Urinary bladder (tissue), 3 donors: ENCODE measurements at regions not wholly inside any gene's neighbourhood (a gene's known extent, or its start where the extent isn't known, plus 50 kb on each side); places are given as distances from the start of the nearest gene placed in this dataset.
"Not testable (repeated sequence)": the region's sequence is repeated elsewhere in the genome, so short reads cannot be mapped to it uniquely, and the experiment has no call there.

Source experiments
- DNase-seq: peaks from one replicate; pipeline ENCODE4 v3.0.0-alpha.2; 2015; ENCODE audit errors: extremely low spot score
- H3K27ac ChIP-seq: one replicate; pipeline ENCODE4 v1.5.1; 2013; ENCODE audit warnings: low read depth, mild to moderate bottlenecking, moderate library complexity
- H3K36me3 ChIP-seq: one replicate; pipeline ENCODE4 v1.6.1; 2013; ENCODE audit warnings: mild to moderate bottlenecking, moderate library complexity; ENCODE audit not compliant: insufficient read depth
- H3K4me1 ChIP-seq: one replicate; pipeline ENCODE4 v1.6.1; 2013; ENCODE audit warnings: mild to moderate bottlenecking, moderate library complexity; ENCODE audit not compliant: insufficient read depth
- H3K4me3 ChIP-seq: one replicate; pipeline ENCODE4 v1.5.1; 2013; ENCODE audit warnings: low read depth, low read length
- WGBS: extraction: QIAGEN DNeasy Blood & Tissue Kit; methylation state at CpG from one replicate; pipeline ENCODE4 v1.1.7; 2013; 5-methylcytosine and 5-hydroxymethylcytosine counted together
- donor health status: healthy with polysubstance abuse.
- donor health status: healthy.

DNA sequence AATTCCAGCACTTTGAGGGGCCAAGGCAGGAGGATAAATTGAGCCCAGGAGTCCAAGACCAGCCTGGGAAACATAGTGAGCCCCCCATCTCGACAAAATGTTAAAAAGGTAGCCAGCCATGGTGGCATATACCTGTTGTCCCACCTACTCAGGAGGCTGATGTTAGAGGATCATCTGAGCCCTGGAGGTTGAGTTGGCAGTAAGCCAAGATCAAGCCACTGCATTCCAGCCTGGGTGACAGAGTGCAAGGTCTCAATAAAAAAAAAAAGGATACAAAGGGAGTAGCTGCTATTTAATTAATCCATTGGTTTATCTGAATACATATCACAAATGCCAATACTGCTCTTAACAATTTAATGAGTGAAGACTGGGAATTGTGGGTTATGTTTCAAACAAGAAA is 327.8 kb downstream of the CPS1 start:
- no peak overlapping the region for H3K27ac ChIP-seq
- H3K4me1 ChIP-seq: no peaks in the 10 kb centered on the region
- no peaks in the 10 kb centered on the region for H3K36me3 ChIP-seq
- H3K4me3 ChIP-seq: no peak overlapping the region
- DNase-seq: no peak
- 75% methylated on average over 1 of the region's 1 CpG for WGBS

DNA sequence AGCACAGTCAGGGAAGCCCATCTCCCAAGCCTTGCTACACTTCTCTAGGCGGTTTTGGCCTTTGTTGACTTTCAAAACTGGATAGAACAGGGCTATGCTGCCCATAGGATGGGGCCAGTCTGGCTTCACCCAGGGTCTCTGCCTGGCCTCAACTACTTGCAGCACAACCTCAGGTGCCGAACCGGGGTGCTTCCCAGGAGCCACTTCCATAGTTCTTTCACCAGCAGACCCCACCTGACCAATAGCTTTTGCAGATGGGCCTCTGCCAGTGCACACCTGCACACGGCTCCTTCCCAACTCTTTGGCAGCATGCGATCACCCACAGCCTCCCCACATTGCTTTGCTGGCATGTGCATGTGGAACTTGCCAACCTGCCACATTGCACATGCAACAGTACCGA is 331.6 kb downstream of the CPS1 start:
- WGBS: 87% methylated on average over 6 of the region's 6 CpGs
- H3K4me1 ChIP-seq: no peaks in the 10 kb centered on the region
- no peak overlapping the region for H3K4me3 ChIP-seq
- DNase-seq: no peak
- no peak overlapping the region for H3K27ac ChIP-seq
- no peaks in the 10 kb centered on the region for H3K36me3 ChIP-seq

DNA sequence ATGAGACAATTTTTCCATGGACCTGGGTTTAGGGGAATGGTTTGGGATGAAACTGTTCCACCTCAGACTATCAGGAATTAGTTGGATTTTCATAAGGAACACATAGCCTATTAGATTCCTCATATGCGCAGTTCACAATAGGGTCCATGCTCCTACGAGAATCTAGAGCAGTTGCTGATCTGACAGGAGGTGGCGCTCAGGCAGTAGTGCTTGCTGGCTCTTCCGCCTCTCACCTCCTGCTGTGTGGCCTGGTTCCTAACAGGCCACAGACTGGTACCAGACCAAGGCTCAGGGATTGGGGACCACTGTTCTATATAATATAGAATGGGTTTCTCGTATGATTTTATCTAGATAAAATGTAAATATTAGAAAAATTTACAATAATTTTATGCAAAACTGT is 338.7 kb downstream of the CPS1 start:
- Histone ChIP-seq H3K27ac (no peak overlapping the region), H3K4me3 (no peak overlapping the region), H3K4me1 (no peaks in the 10 kb centered on the region), H3K36me3 (no peaks in the 10 kb centered on the region)
- DNase-seq: no peak
- WGBS: 74% methylated on average over 5 of the region's 5 CpGs

DNA sequence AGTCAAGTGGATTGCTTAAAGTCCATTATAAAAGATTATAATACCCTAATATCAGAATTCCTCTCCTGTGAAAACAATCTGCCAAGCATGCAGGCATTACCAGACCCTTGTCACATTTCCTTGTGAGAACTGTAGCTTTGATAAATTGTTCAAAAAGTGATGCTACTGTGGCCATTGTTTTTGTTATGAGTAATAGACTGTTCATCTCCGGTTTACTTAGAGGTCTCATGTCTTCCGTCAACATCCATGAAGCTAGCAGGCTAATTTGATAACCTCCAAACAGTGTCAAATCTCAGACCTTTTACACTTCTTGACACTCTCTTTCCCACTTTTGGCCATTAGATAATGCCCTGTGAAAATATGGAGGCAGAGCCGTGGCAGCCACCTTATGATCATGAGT is 342.7 kb downstream of the CPS1 start:
- 88% methylated on average over 3 of the region's 3 CpGs for WGBS

DNA sequence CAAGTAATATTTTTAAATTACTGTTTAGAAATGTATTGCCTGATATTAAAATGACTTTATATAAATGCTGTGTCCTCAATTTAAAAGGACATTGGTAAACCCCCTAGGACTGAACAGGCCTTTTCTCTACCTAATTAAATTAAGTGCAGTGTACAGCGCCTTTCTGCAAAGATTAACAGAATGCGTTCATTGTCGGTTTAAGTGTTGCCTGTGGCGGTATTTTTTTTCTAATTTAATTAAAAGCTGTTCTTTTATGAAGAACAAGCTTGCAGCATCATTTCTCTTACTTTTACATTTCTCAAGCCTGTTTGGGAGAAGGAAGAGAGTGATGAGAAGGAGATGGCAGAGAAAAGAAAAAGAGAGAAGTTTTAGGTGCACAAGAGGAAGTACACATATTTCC is 344.9 kb downstream of the CPS1 start:
- no peak overlapping the region for H3K4me3 ChIP-seq
- no peak overlapping the region for H3K27ac ChIP-seq
- no peaks in the 10 kb centered on the region for H3K4me1 ChIP-seq
- no peaks in the 10 kb centered on the region for H3K36me3 ChIP-seq
- DNase-seq: no peak
- 88% methylated on average over 4 of the region's 4 CpGs for WGBS

More for the DNA sequence above, 342.7 kb downstream of the CPS1 start:
- no peak for DNase-seq
- no peaks in the 10 kb centered on the region for H3K36me3 ChIP-seq
- H3K4me3 ChIP-seq: no peak overlapping the region
- no peaks in the 10 kb centered on the region for H3K4me1 ChIP-seq
- no peak overlapping the region for H3K27ac ChIP-seq

DNA sequence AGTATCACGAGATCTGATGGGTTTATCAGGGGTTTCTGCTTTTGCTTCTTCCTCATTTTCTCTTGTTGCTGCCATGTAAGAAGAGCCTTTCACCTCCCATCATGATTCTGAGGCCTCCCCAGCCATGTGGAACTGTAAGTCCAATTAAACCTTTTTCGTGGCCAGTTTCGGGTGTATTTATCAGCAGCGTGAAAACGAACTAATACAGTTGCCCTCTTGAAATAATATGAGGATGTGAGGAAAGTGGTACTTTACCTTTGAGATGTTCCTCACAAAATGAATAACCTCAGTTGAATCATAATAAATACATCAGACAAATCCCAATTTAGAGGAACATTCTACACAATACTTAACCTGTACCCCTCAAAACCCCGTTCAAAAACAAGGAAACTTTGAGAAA is 356.4 kb downstream of the CPS1 start:
- Histone ChIP-seq H3K36me3 (no peaks in the 10 kb centered on the region), H3K4me3 (no peak overlapping the region), H3K27ac (no peak overlapping the region), H3K4me1 (no peaks in the 10 kb centered on the region)
- no peak for DNase-seq
- WGBS: 87% methylated on average over 6 of the region's 6 CpGs

DNA sequence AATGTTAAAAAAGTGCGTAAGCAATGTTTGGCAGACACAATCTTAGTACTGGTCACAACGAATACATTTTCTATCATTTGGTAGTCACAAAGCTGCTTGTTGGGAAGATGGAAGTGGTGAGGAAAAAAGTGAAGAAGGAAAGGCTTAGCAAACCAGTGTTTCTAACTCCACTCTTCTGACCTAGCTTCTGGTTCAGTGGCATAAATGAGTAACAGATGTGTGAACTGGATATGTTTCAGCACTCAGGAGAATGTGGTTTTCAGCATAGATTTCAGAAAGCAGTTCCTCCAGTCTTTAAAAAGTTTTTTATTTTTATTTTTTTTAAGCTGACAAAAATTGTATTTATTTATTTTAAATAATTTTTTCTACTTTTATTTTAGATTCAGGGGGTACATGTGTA is 357.1 kb downstream of the CPS1 start:
- Histone ChIP-seq H3K4me3 (no peak overlapping the region), H3K36me3 (no peaks in the 10 kb centered on the region), H3K4me1 (no peaks in the 10 kb centered on the region), H3K27ac (no peak overlapping the region)
- WGBS: 37% methylated on average over 2 of the region's 2 CpGs
- DNase-seq: no peak

DNA sequence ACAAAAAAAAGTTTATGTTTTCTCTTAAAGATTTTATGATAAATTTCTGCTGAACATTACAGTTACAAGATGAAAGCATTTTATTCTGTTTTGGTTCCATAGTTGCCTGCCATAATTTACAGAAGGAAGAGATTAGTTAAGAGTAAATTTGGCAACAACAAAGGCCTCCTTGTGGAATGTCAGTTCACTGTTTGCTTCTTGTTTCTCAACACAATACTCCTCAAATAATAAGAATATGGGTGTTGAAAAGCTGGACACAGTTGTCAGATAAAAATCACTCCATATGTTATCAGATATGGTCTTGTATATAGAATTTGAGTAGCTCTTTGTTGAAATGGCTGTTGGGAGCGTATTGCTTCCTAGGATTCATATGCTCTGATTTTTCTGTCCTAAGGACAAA is 359.5 kb downstream of the CPS1 start:
- DNase-seq: no peak
- no peaks in the 10 kb centered on the region for H3K36me3 ChIP-seq
- no peak overlapping the region for H3K4me3 ChIP-seq
- WGBS: 58% methylated on average over 1 of the region's 1 CpG
- H3K27ac ChIP-seq: no peak overlapping the region
- H3K4me1 ChIP-seq: no peaks in the 10 kb centered on the region

DNA sequence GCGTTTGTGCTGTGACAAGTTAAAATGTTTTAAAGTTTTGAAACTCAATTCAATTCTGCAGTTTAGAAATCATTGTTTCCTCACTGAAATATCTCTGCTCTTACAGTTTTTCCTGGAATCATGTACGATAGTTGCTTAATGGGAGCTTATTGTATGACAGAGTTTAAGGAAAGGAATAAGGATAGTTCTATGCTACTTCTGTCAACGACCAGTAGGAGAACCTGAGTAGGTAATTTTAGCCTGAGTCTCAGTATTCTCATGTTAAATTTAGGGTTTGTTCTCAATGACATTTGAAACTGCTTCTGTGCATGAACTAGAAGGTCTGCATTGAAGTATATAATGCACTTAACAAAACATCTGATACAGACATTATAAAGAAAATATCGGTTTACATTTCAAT is 361.1 kb downstream of the CPS1 start:
- 75% methylated on average over 4 of the region's 4 CpGs for WGBS
- Histone ChIP-seq H3K36me3 (no peaks in the 10 kb centered on the region), H3K4me1 (no peaks in the 10 kb centered on the region), H3K4me3 (no peak overlapping the region), H3K27ac (no peak overlapping the region)
- no peak for DNase-seq

DNA sequence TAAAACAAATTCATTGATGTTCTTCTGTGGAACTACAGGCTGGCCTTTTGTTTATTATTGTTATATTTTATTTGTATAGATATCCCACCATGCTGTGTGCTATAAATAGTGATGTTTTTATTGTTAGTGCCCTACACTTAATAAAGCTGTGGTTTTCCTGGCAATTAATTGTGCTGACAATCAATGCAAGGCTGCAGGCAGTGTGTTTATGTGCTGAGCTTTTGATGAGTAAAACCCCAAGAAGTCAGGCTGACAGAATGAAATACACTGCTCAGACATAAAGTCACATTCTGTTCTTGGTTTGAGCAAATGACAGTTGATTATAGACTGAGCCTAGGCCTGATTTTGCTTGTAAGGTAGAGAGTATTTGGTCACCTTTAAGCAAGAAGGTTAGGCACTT is 362.7 kb downstream of the CPS1 start:
- no peak overlapping the region for H3K4me3 ChIP-seq
- H3K27ac ChIP-seq: no peak overlapping the region
- no peaks in the 10 kb centered on the region for H3K4me1 ChIP-seq
- no peaks in the 10 kb centered on the region for H3K36me3 ChIP-seq
- DNase-seq: no peak

DNA sequence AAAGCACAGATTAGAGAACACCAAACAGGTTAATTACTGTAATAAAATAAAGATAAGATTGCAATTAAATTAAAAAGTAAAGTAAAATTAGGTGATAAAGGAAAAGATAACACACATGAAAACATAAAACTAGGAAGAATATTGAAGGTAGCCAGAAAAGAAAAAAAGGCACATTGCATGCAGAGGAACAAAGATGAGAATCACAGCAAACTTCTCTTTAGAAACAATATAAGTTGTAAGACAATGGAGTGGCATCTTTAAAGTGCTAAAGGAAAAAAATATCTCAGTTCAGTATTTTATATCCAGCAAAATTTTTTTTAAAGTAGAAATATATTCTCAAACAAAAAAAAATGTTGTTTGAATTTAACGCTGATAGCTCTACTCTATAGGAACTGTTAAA is 366.0 kb downstream of the CPS1 start:
- Histone ChIP-seq H3K4me1 (no peaks in the 10 kb centered on the region), H3K4me3 (no peak overlapping the region), H3K27ac (no peak overlapping the region), H3K36me3 (no peaks in the 10 kb centered on the region)
- no peak for DNase-seq
- 100% methylated on average over 1 of the region's 1 CpG for WGBS

DNA sequence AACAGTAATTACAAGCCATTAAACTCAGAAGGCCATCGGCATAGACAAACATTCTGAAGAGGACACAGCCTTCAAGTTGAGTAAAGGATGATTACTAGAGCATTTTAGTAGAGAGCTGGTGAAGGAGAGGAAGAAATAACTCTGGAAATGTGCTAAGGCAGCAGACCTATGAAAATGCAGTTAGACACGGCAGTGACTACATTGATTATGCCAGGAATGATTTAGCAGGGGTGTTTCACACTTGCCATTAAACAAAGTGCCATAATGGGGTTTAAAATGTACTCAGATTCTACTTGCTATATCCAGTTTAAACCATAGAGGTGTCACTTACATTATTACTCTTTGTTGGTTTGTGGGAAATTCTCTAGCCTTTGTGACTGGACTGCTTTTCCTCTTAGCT is 372.3 kb downstream of the CPS1 start:
- no peak for DNase-seq
- H3K27ac ChIP-seq: no peak overlapping the region
- no peaks in the 10 kb centered on the region for H3K4me1 ChIP-seq
- 62% methylated on average over 2 of the region's 2 CpGs for WGBS
- no peaks in the 10 kb centered on the region for H3K36me3 ChIP-seq
- H3K4me3 ChIP-seq: no peak overlapping the region

DNA sequence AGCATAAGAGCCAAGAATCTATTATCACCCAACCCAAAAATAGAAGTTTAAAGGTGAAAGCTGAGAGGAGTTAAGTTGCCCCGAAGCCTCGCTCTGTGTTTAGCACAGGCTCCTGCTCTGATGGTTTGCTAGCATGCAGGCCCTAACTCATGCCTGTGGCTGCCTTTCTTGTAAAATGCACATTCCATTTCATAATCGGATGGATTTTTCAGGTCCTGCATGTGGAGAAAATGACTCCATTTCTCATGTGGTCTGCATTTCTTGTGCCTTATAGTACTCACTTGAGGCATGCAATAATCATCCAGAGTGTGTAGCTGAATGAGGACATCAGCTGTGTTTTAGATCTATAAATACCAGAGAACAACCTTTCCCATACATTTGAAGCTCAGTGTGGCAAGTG is 381.8 kb downstream of the CPS1 start:
- Histone ChIP-seq H3K4me3 (no peak overlapping the region), H3K4me1 (no peaks in the 10 kb centered on the region), H3K36me3 (no peaks in the 10 kb centered on the region), H3K27ac (no peak overlapping the region)
- 55% methylated on average over 3 of the region's 3 CpGs for WGBS
- no peak for DNase-seq

DNA sequence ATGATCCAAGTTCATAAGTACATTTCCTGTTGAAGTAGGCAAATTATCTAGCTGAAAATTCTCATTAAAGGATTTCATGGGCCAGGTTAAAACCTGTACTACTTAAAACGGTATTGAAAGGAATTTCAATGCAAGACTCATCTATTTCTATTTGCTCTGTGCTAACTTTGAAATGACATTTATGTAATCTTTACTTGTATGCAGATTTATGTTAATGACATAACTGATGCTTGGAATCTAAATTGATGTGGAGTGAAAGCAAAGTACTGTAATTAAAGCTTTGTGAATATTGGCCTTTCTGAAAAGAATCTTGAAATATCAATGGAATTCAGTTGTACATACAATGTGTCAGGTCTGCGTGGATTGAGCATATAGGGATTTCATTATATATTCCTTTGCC is 390.0 kb downstream of the CPS1 start:
- WGBS: 73% methylated on average over 2 of the region's 2 CpGs

DNA sequence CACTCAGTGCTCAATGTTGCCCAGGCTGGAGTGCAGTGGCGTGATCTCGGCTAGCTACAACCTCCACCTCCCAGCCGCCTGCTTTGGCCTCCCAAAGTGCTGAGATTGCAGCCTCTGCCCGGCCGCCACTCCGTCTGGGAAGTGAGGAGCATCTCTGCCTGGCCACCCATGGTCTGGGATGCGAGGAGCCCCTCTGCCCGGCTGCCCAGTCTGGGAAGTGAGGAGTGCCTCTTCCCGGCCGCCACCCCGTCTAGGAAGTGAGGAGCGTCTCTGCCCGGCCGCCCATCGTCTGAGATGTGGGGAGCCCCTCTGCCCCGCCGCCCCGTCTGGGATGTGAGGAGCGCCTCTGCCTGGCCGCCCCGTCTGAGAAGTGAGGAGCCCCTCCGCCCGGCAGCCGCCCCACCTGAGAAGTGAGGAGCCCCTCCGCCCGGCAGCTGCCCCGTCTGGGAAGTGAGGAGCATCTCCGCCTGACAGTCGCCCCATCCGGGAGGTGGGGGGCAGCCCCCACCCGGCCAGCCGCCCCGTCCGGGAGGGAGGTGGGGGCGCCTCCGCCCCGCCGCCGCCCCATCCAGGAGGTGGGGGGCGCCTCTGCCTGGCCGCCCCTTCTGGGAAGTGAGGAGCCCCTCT is 394.1 kb downstream of the CPS1 start:
- not testable (repeated sequence) for DNase-seq

More for the DNA sequence above, 390.0 kb downstream of the CPS1 start:
- no peak for DNase-seq
- no peaks in the 10 kb centered on the region for H3K4me1 ChIP-seq
- H3K4me3 ChIP-seq: no peak overlapping the region
- H3K36me3 ChIP-seq: no peaks in the 10 kb centered on the region
- H3K27ac ChIP-seq: no peak overlapping the region

More for the DNA sequence above, 394.1 kb downstream of the CPS1 start:
- H3K4me1 ChIP-seq, H3K27ac ChIP-seq, H3K36me3 ChIP-seq, H3K4me3 ChIP-seq: not testable (repeated sequence)
- 97% methylated on average over 41 of the region's 41 CpGs for WGBS
